H9 (cell line): ENCODE measurements at regions not wholly inside any gene's neighbourhood (a gene's known extent, or its start where the extent isn't known, plus 50 kb on each side); places are given as distances from the start of the nearest gene placed in this dataset.
A peak's percentile ranks its signal among the peaks of the same experiment; 100 is the strongest.

ENCODE experiments used
- DNase-seq: peaks from one replicate; pipeline ENCODE4 v3.0.0-alpha.2; 2017
- H2AFZ ChIP-seq: one replicate; pipeline ENCODE4 v1.6.1; 2013; ENCODE audit warnings: mild to moderate bottlenecking, low read length, control low read depth, moderate library complexity
- H2AK5ac ChIP-seq: 2 replicates; pipeline ENCODE4 v1.6.1; 2013; ENCODE audit warnings: low read length, control low read depth, mixed read lengths; ENCODE audit not compliant: insufficient read length
- H2BK120ac ChIP-seq: one replicate; pipeline ENCODE4 v1.6.1; 2013; ENCODE audit warnings: low read depth, mild to moderate bottlenecking, low read length, control low read depth, inconsistent platforms; ENCODE audit not compliant: poor library complexity, severe bottlenecking
- H2BK12ac ChIP-seq: 2 replicates; pipeline ENCODE4 v1.6.1; 2013; ENCODE audit warnings: low read length, control low read depth, mixed read lengths, low read depth; ENCODE audit not compliant: insufficient read length
- H2BK15ac ChIP-seq: 2 replicates; pipeline ENCODE4 v1.6.1; 2013; ENCODE audit warnings: low read depth, low read length, control low read depth
- H2BK20ac ChIP-seq: one replicate; pipeline ENCODE4 v1.6.1; 2013; ENCODE audit warnings: low read depth, mild to moderate bottlenecking, low read length, control low read depth, inconsistent platforms; ENCODE audit not compliant: poor library complexity, severe bottlenecking
- H2BK5ac ChIP-seq: 2 replicates; pipeline ENCODE4 v1.6.1; 2013; ENCODE audit warnings: low read length, control low read depth, mixed read lengths; ENCODE audit not compliant: insufficient read length
- H3K14ac ChIP-seq: 2 replicates; pipeline ENCODE4 v1.6.1; 2013; ENCODE audit warnings: low read length, control low read depth; ENCODE audit not compliant: insufficient read depth
- H3K18ac ChIP-seq: 2 replicates; pipeline ENCODE4 v1.6.1; 2013; ENCODE audit warnings: low read depth, mild to moderate bottlenecking, mixed read lengths, low read length, control low read depth; ENCODE audit not compliant: insufficient read length
- H3K23ac ChIP-seq: 2 replicates; pipeline ENCODE4 v1.6.1; 2013; ENCODE audit warnings: low read length, control low read depth, mixed read lengths, low read depth; ENCODE audit not compliant: insufficient read length
- H3K23me2 ChIP-seq: 2 replicates; pipeline ENCODE4 v1.6.1; 2013; ENCODE audit warnings: low read depth, mild to moderate bottlenecking, mixed read lengths, low read length, control low read depth; ENCODE audit not compliant: insufficient read length, poor library complexity, severe bottlenecking
- H3K27ac ChIP-seq: 2 replicates; pipeline ENCODE4 v1.5.1; 2013; ENCODE audit warnings: low read length, control low read depth, mixed read lengths, low read depth; ENCODE audit not compliant: insufficient read length
- H3K27me3 ChIP-seq: 2 replicates; pipeline ENCODE4 v1.6.1; 2013; ENCODE audit warnings: low read length, control low read depth, inconsistent platforms; ENCODE audit not compliant: insufficient read depth
- H3K4ac ChIP-seq: 2 replicates; pipeline ENCODE4 v1.6.1; 2013; ENCODE audit warnings: low read depth, mild to moderate bottlenecking, control low read depth, inconsistent platforms, low read length, moderate library complexity
- H3K4me1 ChIP-seq: 2 replicates; pipeline ENCODE4 v1.6.1; 2013; ENCODE audit warnings: low read length, control low read depth, inconsistent platforms; ENCODE audit not compliant: insufficient read depth
- H3K4me2 ChIP-seq: 2 replicates; pipeline ENCODE4 v1.6.1; 2013; ENCODE audit warnings: low read length, control low read depth, mixed read lengths; ENCODE audit not compliant: insufficient read length, insufficient read depth
- H3K56ac ChIP-seq: 2 replicates; pipeline ENCODE4 v1.6.1; 2013; ENCODE audit warnings: low read depth, mild to moderate bottlenecking, mixed read lengths, low read length, control low read depth; ENCODE audit not compliant: insufficient read length
- H3K79me1 ChIP-seq: 2 replicates; pipeline ENCODE4 v1.6.1; 2013; ENCODE audit warnings: low read depth, mild to moderate bottlenecking, moderate library complexity, low read length, control low read depth, inconsistent platforms; ENCODE audit not compliant: insufficient read depth, poor library complexity, severe bottlenecking
- H3K79me2 ChIP-seq: 2 replicates; pipeline ENCODE4 v1.6.1; 2013; ENCODE audit warnings: low read length, control low read depth, inconsistent platforms; ENCODE audit not compliant: insufficient read depth
- H3K9ac ChIP-seq: 2 replicates; pipeline ENCODE4 v1.6.1; 2013; ENCODE audit warnings: low read length, control low read depth, mixed read lengths; ENCODE audit not compliant: insufficient read length; ENCODE audit errors: extremely low read depth
- H3K9me3 ChIP-seq: one replicate; pipeline ENCODE4 v1.6.1; 2013; ENCODE audit warnings: low read depth, low read length, inconsistent platforms; ENCODE audit not compliant: control insufficient read depth
- H3T11ph ChIP-seq: one replicate; pipeline ENCODE4 v1.6.1; 2013; ENCODE audit warnings: mild to moderate bottlenecking, low read length, control low read depth, inconsistent platforms
- H4K20me1 ChIP-seq: one replicate; pipeline ENCODE4 v1.6.1; 2013; ENCODE audit not compliant: control insufficient read depth, insufficient read length, insufficient read depth
- H4K5ac ChIP-seq: 2 replicates; pipeline ENCODE4 v1.6.1; 2013; ENCODE audit warnings: low read depth, mild to moderate bottlenecking, mixed read lengths, low read length, control low read depth; ENCODE audit not compliant: insufficient read length
- H4K8ac ChIP-seq: replicated peaks from 2 replicates; pipeline ENCODE4 v1.6.1; 2013; ENCODE audit warnings: low read length, control low read depth, mixed read lengths, low read depth; ENCODE audit not compliant: insufficient read length
- H4K91ac ChIP-seq: 2 replicates; pipeline ENCODE4 v1.6.1; 2013; ENCODE audit warnings: low read depth, mild to moderate bottlenecking, moderate library complexity, mixed read lengths, low read length, control low read depth; ENCODE audit not compliant: insufficient read length
- H3K27ac Mint-ChIP-seq, 3 experiments: 2 replicates in 2 of 3; 3 replicates in 1 of 3; pipeline ENCODE4 v1.8.0; 2020 to 2021; ENCODE audit warnings: mixed read lengths in 3 of 3, mild to moderate bottlenecking in 1 of 3, moderate library complexity in 1 of 3
- H3K27me3 Mint-ChIP-seq: 2 replicates; pipeline ENCODE4 v1.8.0; 2021; ENCODE audit warnings: low read depth, mild to moderate bottlenecking, moderate library complexity, mixed read lengths
- H3K36me3 Mint-ChIP-seq, 3 experiments: 2 replicates in 2 of 3; 3 replicates in 1 of 3; pipeline ENCODE4 v1.8.0; 2020 to 2021; ENCODE audit warnings: low read depth in 3 of 3, mixed read lengths in 3 of 3; ENCODE audit not compliant: insufficient read depth in 1 of 3
- H3K4me1 Mint-ChIP-seq, 2 experiments: 2 replicates each; pipeline ENCODE4 v1.8.0; 2020; ENCODE audit warnings: mixed read lengths in 2 of 2
- H3K4me3 Mint-ChIP-seq, 2 experiments: 2 replicates in 1 of 2; 3 replicates in 1 of 2; pipeline ENCODE4 v1.8.0; 2020 to 2021; ENCODE audit warnings: mild to moderate bottlenecking in 2 of 2, mixed read lengths in 2 of 2, moderate library complexity in 1 of 2
- H3K9me3 Mint-ChIP-seq, 2 experiments: 2 replicates in 1 of 2; 3 replicates in 1 of 2; pipeline ENCODE4 v1.8.0; 2020; ENCODE audit warnings: mild to moderate bottlenecking in 2 of 2, mixed read lengths in 2 of 2, moderate library complexity in 1 of 2
- CTCF ChIP-seq: fragments of 200-600 bp; sonication (generic); conservative IDR thresholded peaks from 3 replicates; pipeline ENCODE4 v1.8.0; 2021; ENCODE audit warnings: antibody characterized with exemption, mild to moderate bottlenecking
- WGBS: extraction: QIAGEN DNeasy Blood & Tissue Kit; methylation state at CpG from one replicate; pipeline ENCODE4 v1.1.7; 2013; ENCODE audit warnings: missing lambda C conversion rate, low lambda C conversion rate, mixed read lengths; ENCODE audit not compliant: insufficient read length; ENCODE audit errors: extremely low coverage; 5-methylcytosine and 5-hydroxymethylcytosine counted together

- Histone ChIP-seq H3T11ph (no peak overlapping the region), H2BK15ac (no peak overlapping the region), H2BK5ac (no peak overlapping the region), H3K14ac (no peak overlapping the region), H3K18ac (no peak overlapping the region), H3K23ac (no peak overlapping the region), H3K23me2 (peaks cover 3% of the 10 kb centered on the region), H3K4ac (no peak overlapping the region), H4K20me1 (no peaks in the 10 kb centered on the region), H2BK20ac (no peak overlapping the region), H3K9me3 (no peaks in the 10 kb centered on the region), H3K79me2 (no peaks in the 10 kb centered on the region), H3K79me1 (no peaks in the 10 kb centered on the region), H4K5ac (no peak overlapping the region), H4K8ac (no peak overlapping the region), H3K4me2 (no peak overlapping the region), H3K27me3 (no peaks in the 10 kb centered on the region), H3K4me1 (peaks cover 2% of the 10 kb centered on the region; the same call in 1 of the 2 replicates), H2BK12ac (no peak overlapping the region), H2BK120ac (no peak overlapping the region), H2AK5ac (no peak overlapping the region), H3K27ac (no peak overlapping the region), H2AFZ (no peak overlapping the region), H3K9ac (no peak overlapping the region), H3K56ac (no peak overlapping the region), H4K91ac (no peak overlapping the region)
- Mint-ChIP-seq H3K4me3 (no peak overlapping the region), H3K4me1 (peaks cover 5 to 7% of the 10 kb centered on the region in 2 experiments; a peak in 2 of 4 replicates), H3K9me3 (no peaks in the 10 kb centered on the region), H3K36me3 (no peaks in the 10 kb centered on the region), H3K27ac (no peak overlapping the region; a peak in 1 of 7 replicates), H3K27me3 (no peaks in the 10 kb centered on the region)
- WGBS, result no CpG with 5 or more reads among the region's 2 CpGs
- DNase-seq, result no peak
- TF ChIP-seq CTCF, result 0 out of 3 replicates have a peak, but pooled peaks have one; percentile 36
These were observed 51.8 kb upstream of the RFX7 start for GRCh38 chr15:56295433-56295832.
